ENCODE measurements at regions not wholly inside any gene's neighbourhood (a gene's known extent, or its start where the extent isn't known, plus 50 kb on each side); places are given as distances from the start of the nearest gene placed in this dataset.
A peak's percentile ranks its signal among the peaks of the same experiment; 100 is the strongest.

- whole genome bisulfite sequencing, result 68% methylated on average over 4 of the region's 4 CpGs
- no peak overlapping the region for H3K27ac ChIP-seq (replicated peaks in 1 of 4)
- no peak for DNase-seq (ENCODE audit: extremely low spot score)
- peaks cover 0 to 18% (median 3%) of the 10 kb centered on the region in 4 donors for H3K4me1 ChIP-seq
- H3K4me3 ChIP-seq, result no peak overlapping the region
- H3K27me3 ChIP-seq, result peaks cover 0 to 45% (median 4%) of the 10 kb centered on the region in 4 donors
- no peaks in the 10 kb centered on the region for H3K36me3 ChIP-seq
- no peaks in the 10 kb centered on the region for H3K9me3 ChIP-seq
- TF ChIP-seq EP300 (IDR thresholded peaks at IDR 0.05) (no peak), POLR2AphosphoS5 (IDR thresholded peaks at IDR 0.05) (no peak), POLR2A (IDR thresholded peaks at IDR 0.05; ENCODE audit: low read depth) (no peak)
- TF ChIP-seq, protein P1, sequence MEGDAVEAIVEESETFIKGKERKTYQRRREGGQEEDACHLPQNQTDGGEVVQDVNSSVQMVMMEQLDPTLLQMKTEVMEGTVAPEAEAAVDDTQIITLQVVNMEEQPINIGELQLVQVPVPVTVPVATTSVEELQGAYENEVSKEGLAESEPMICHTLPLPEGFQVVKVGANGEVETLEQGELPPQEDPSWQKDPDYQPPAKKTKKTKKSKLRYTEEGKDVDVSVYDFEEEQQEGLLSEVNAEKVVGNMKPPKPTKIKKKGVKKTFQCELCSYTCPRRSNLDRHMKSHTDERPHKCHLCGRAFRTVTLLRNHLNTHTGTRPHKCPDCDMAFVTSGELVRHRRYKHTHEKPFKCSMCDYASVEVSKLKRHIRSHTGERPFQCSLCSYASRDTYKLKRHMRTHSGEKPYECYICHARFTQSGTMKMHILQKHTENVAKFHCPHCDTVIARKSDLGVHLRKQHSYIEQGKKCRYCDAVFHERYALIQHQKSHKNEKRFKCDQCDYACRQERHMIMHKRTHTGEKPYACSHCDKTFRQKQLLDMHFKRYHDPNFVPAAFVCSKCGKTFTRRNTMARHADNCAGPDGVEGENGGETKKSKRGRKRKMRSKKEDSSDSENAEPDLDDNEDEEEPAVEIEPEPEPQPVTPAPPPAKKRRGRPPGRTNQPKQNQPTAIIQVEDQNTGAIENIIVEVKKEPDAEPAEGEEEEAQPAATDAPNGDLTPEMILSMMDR (IDR thresholded peaks at IDR 0.05), result no peak
- intact Hi-C loops (cut with DNase I), result no loop called here
Measured at GRCh38 chr15:79169526-79170133, 79.0 kb upstream of the RASGRF1 start.

DNA sequence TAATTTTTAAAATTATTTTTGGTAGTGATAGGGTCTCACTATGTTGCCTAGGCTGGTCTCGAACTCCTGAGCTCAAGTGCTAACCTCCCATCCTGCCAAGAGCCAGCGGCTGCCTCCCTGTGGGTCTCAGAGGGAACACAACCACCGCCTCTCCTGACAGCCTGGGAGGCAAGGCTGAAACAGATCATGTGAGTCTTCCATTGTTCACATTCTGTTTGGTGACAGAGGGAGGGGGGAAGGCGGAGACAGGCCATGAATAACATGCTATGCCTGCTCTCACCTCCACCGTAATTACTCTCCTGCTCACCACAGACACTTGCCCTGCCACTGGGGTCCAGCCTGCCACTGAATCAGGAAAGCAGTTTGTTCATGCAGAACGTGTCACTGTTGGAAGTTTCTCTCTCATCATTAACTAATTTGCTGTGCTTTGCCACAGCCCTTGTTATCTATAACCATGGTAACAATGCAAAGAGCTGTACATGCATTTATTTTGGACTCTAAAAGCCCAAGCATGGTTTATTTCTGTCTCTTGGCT, 78.4 kb upstream of the RASGRF1 start:
- DNase-seq (ENCODE audit: extremely low spot score), result no peak
- intact Hi-C loops (cut with DNase I), result no loop called here
- 31% methylated on average over 6 of the region's 6 CpGs for WGBS
- Histone ChIP-seq H3K4me3 (no peak overlapping the region), H3K4me1 (peaks cover 0 to 18% (median 3%) of the 10 kb centered on the region in 4 donors), H3K9me3 (no peaks in the 10 kb centered on the region), H3K36me3 (no peaks in the 10 kb centered on the region), H3K27me3 (peaks cover 0 to 43% (median 4%) of the 10 kb centered on the region in 4 donors), H3K27ac (replicated peaks in 1 of 4) (no peak overlapping the region)
- TF ChIP-seq POLR2AphosphoS5 (IDR thresholded peaks at IDR 0.05) (no peak), EP300 (IDR thresholded peaks at IDR 0.05) (no peak), POLR2A (IDR thresholded peaks at IDR 0.05; ENCODE audit: low read depth) (no peak)
- TF ChIP-seq, protein P1 (IDR thresholded peaks at IDR 0.05), result no peak

GRCh38 chr15:79167776-79168175, 77.2 kb upstream of the RASGRF1 start:
- Histone ChIP-seq H3K4me3 (no peak overlapping the region), H3K27ac (replicated peaks in 1 of 4) (no peak overlapping the region), H3K27me3 (peaks cover 0 to 33% (median 4%) of the 10 kb centered on the region in 4 donors), H3K4me1 (peaks cover 0 to 18% (median 3%) of the 10 kb centered on the region in 4 donors), H3K9me3 (no peaks in the 10 kb centered on the region), H3K36me3 (no peaks in the 10 kb centered on the region)
- intact Hi-C loops (cut with DNase I), result no loop called here
- 93% methylated on average over 2 of the region's 2 CpGs for WGBS
- TF ChIP-seq, protein P1 (IDR thresholded peaks at IDR 0.05), result no peak
- TF ChIP-seq POLR2A (IDR thresholded peaks at IDR 0.05; ENCODE audit: low read depth) (no peak), POLR2AphosphoS5 (IDR thresholded peaks at IDR 0.05) (no peak), EP300 (IDR thresholded peaks at IDR 0.05) (no peak)
- DNase-seq (ENCODE audit: extremely low spot score), result no peak

DNA sequence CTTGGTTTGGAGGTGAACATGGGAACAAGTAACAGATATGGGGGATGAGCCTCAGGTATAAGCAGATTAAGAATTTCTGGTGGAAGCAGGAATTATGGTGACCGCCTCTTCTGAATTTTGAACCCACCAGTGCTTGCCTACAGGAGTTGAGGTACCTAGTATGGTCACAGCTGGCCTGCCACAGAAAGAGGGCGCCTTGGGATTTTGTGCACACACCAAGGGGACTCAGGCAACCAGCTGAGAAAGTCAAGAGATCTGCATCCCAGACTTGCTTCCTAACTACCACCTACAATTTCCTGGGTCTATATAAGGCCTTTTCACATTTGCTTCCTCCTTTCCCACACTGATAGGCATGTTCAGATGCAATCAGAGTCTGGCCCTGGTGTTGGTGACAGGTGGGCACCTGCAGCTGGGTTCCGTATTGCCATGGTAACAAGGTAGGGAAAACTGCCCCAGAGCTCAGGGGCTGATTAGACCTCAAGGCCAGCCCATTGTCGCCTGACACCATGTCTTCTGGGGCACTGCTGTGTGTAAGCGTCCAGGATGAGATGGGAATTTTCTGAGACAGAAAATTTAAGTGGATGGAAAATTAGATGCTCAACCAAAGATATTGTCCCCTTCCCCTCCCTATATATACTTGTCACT, 75.9 kb upstream of the RASGRF1 start:
- intact Hi-C loops (cut with DNase I), result no loop called here
- H3K27ac ChIP-seq (replicated peaks in 1 of 4), result no peak overlapping the region
- no peaks in the 10 kb centered on the region for H3K9me3 ChIP-seq
- H3K36me3 ChIP-seq, result no peaks in the 10 kb centered on the region
- H3K27me3 ChIP-seq, result peaks cover 0 to 20% (median 0%) of the 10 kb centered on the region in 4 donors
- DNase-seq (ENCODE audit: extremely low spot score), result peak; percentile 88
- peaks cover 0 to 18% (median 3%) of the 10 kb centered on the region in 4 donors for H3K4me1 ChIP-seq
- TF ChIP-seq POLR2AphosphoS5 (IDR thresholded peaks at IDR 0.05) (no peak), EP300 (IDR thresholded peaks at IDR 0.05) (no peak), POLR2A (IDR thresholded peaks at IDR 0.05; ENCODE audit: low read depth) (no peak)
- TF ChIP-seq, protein P1 (IDR thresholded peaks at IDR 0.05), result no peak
- 95% methylated on average over 5 of the region's 5 CpGs for WGBS
- H3K4me3 ChIP-seq, result no peak overlapping the region

Measured in esophagus muscularis mucosa (tissue), 4 donors.